AG10803 (cell line): ENCODE measurements at regions not wholly inside any gene's neighbourhood (a gene's known extent, or its start where the extent isn't known, plus 50 kb on each side); places are given as distances from the start of the nearest gene placed in this dataset.

Source experiments
- DNase-seq: peaks from one replicate; pipeline ENCODE4 v3.0.0; 2010; ENCODE audit warnings: low read depth
- H3K4me3 ChIP-seq: 2 replicates; pipeline ENCODE4 v1.5.1; 2011; ENCODE audit warnings: mild to moderate bottlenecking, low read length, control low read depth
- TF ChIP-seq, protein P1 (sequence below): conservative IDR thresholded peaks from 2 replicates; pipeline ENCODE4 v1.5.1; 2011; ENCODE audit warnings: mild to moderate bottlenecking, low read length, control low read depth, inconsistent platforms

DNA sequence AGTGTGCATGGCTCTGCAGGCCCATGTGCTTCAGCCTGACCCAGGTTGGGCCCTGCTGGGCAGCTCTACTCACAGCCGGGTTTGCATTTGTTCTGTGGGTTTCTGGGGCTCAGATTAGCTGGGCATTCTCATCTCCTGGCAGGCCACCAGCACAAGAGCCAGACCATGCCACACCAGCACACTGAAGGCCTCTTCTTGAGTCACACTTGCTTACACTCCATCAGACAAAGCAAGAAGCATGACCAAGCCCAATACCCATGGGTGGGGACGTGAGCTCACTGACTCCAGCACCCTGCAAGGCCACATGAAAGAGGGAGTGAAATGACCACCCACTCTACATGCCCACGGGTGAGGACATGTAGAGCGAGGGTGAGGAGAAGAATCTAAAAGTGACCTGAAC is 257.8 kb upstream of the PPP2R2D start:
- TF ChIP-seq, protein P1, sequence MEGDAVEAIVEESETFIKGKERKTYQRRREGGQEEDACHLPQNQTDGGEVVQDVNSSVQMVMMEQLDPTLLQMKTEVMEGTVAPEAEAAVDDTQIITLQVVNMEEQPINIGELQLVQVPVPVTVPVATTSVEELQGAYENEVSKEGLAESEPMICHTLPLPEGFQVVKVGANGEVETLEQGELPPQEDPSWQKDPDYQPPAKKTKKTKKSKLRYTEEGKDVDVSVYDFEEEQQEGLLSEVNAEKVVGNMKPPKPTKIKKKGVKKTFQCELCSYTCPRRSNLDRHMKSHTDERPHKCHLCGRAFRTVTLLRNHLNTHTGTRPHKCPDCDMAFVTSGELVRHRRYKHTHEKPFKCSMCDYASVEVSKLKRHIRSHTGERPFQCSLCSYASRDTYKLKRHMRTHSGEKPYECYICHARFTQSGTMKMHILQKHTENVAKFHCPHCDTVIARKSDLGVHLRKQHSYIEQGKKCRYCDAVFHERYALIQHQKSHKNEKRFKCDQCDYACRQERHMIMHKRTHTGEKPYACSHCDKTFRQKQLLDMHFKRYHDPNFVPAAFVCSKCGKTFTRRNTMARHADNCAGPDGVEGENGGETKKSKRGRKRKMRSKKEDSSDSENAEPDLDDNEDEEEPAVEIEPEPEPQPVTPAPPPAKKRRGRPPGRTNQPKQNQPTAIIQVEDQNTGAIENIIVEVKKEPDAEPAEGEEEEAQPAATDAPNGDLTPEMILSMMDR, result no peak
- no peak for DNase-seq
- H3K4me3 ChIP-seq, result no peak overlapping the region

DNA sequence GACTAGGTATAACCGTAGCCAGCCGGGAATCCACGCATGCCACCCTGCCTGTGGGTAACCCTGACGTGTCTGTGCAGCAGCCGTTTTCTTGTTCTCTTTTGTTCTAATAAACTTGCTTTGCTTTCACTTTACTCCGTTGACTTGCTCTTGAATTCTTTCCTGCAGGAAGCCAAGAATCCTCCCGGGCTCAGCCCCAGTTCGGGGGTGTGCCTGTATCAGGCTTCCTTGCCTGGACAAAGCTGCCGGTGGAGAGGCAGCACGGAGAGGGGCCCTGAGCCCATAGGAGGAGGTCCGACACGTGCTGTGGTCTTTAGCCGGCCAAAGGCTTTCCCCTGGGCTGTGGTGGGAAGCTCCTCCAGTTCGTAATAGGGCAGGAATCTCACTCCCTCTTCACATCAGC is 256.5 kb upstream of the PPP2R2D start:
- TF ChIP-seq, protein P1, result no peak
- no peak for DNase-seq
- no peak overlapping the region for H3K4me3 ChIP-seq

DNA sequence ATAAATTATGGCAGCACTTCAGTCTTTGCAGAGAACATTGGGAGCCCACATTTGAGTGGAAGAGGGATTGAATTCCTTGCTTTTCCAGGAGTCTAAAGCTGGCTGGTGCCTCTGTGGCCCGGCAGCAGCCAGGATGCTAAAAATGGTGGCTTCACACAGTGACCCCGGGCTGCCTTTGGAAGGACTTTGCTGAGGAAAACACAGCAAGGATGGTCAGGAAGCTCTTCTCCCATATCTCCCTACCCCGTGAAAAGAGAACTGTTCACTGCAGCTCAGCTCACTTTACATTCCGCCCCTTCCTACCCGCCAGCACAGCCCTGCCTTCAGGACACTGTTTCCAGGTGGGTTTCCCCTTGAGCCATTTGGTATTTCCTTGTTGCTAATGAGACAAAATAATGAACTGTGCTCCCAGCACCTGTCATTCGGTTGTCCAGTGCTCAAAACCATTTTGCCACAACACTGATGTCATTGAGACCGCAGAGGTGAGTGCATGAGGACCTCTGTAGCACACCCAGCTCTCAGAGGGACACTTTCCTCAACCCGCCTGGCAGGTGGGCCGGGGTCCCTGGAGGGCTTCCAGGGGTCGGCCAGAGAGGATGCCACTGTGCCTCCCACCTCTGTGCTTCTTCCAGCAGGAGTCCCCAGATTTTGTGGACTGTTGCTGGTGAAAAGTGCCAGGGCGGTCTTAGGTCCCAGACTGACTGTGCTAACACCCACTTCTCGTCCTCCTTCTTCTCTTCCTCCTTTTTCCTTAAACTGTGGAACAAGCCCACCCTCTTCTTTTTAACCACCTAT is 255.7 kb upstream of the PPP2R2D start:
- no peak overlapping the region for H3K4me3 ChIP-seq
- TF ChIP-seq, protein P1, result no peak
- no peak for DNase-seq

DNA sequence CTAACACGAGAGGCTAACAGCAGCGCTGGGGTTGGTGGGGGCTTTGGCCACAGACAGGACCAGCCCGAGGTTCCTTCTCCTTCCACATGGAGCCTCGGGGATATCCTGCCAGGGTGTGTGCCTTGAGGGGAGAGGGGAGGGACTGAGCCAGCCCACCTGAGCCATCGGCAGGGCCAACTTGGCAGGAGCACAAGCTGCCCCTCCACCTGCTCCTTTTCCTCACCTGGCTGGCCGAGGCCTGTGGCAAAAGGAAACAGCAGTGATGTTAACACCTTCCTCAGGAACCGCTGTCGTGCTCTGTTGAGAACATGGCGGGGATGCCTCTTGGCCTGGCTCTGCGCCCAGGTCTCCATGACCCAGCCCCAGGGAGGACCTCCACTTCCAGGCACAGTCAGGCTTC is 255.1 kb upstream of the PPP2R2D start:
- DNase-seq, result no peak
- TF ChIP-seq, protein P1, result no peak
- no peak overlapping the region for H3K4me3 ChIP-seq

DNA sequence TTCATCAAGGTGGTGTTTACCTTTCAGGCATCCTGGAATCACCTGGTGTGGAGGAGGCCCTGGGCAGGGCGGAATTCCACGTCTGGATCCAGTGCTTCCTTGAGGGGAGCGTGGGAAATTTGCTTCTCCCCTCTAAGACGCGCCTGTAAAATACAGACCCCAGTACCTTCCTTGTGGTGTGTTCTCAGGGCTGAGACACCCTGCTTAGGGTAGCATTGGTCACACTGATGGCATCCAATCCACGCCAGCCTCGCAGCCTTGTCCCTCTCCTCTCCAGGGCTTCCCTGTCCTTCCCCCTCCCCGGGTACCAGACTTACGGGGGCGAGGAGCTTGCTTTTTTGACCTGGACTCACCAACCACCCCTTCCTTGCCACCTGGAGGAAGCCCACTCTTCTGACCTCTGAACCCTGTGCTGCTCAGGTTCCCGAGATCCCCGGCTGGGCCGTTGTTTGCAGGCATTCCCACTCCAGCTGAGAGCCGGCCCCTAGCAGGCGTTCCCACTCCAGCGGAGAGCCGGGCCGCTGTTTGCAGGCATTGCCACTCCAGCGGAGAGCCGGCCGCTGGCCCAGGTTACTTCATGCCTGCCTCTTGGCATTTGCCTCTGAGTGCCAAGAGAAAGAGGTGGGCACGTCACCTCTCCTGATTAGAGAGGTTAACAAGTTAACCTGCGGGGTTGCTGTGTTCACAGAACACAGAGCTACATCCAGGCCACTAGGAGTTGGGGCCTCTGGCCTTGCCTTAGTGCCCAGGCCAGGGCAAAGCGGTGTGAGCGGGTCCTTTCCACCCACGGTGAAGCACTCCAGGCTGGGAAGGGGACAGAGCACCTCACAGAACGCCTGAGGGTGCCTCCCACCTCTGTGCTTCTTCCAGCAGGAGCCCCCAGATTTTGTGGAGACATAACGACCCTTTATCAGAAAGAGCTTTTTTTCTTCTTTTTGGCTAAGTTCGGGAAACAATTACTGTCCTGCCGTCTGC is 254.0 kb upstream of the PPP2R2D start:
- TF ChIP-seq, protein P1, result no peak
- no peak for DNase-seq
- no peak overlapping the region for H3K4me3 ChIP-seq

DNA sequence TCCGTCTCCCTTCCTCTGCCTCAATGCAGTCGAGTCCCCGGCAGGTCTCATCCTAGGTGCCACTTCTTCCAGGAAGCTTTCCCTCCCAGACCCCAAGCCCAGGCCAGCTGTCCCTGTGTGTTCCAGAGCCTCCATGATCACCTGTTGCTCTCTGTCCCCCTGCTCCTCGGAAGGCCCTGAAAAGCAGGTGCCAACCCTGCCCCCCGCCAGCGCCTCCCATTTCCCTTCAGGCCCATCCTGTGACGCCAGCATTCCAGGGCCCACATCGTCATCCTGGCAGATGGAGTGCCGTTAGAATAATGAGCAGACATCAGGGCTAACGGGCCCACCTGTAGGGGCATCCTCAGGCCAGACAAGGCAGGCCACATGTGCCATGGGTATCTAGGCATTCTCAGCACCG is 253.0 kb upstream of the PPP2R2D start:
- no peak for DNase-seq
- H3K4me3 ChIP-seq, result no peak overlapping the region
- TF ChIP-seq, protein P1, result no peak
